IPS-NIHi11 (cell line): ENCODE measurements at regions not wholly inside any gene's neighbourhood (a gene's known extent, or its start where the extent isn't known, plus 50 kb on each side); places are given as distances from the start of the nearest gene placed in this dataset.

Experiments used
- DNase-seq: peaks from one replicate; pipeline ENCODE4 v3.0.0; 2012; ENCODE audit warnings: mixed read lengths, low spot score

- no peak for DNase-seq
Observed at GRCh38 chr5:2696156-2696807, 55.2 kb downstream of the IRX2 start.

- DNase-seq, result no peak
Observed at GRCh38 chr5:2695200-2695891, 56.1 kb downstream of the IRX2 start.

- no peak for DNase-seq
Observed at GRCh38 chr5:2691530-2691929, 59.9 kb downstream of the IRX2 start.

GRCh38 chr5:2690293-2690692, 61.2 kb downstream of the IRX2 start:
- DNase-seq, result no peak

- no peak for DNase-seq
Observed at GRCh38 chr5:2688586-2688985, 62.9 kb downstream of the IRX2 start.

GRCh38 chr5:2687746-2688145, 63.7 kb downstream of the IRX2 start:
- DNase-seq, result no peak

- no peak for DNase-seq
Observed at GRCh38 chr5:2686321-2687124, 65.0 kb downstream of the IRX2 start.

GRCh38 chr5:2685651-2686272, 65.7 kb downstream of the IRX2 start:
- no peak for DNase-seq

- DNase-seq, result no peak
Observed at GRCh38 chr5:2684606-2685005, 66.9 kb downstream of the IRX2 start.

GRCh38 chr5:2683720-2684119, 67.8 kb downstream of the IRX2 start:
- DNase-seq, result no peak

GRCh38 chr5:2681476-2681875, 70.0 kb downstream of the IRX2 start:
- DNase-seq, result no peak

GRCh38 chr5:2680979-2681378, 70.5 kb downstream of the IRX2 start:
- no peak for DNase-seq

- DNase-seq, result no peak
Observed at GRCh38 chr5:2677689-2678088, 73.8 kb downstream of the IRX2 start.

GRCh38 chr5:2675548-2675947, 75.9 kb downstream of the IRX2 start:
- DNase-seq, result no peak

- no peak for DNase-seq
Observed at GRCh38 chr5:2674456-2674855, 77.0 kb downstream of the IRX2 start.

GRCh38 chr5:2670940-2671339, 80.5 kb downstream of the IRX2 start:
- DNase-seq, result no peak

GRCh38 chr5:2669913-2670312, 81.6 kb downstream of the IRX2 start:
- no peak for DNase-seq

- DNase-seq, result no peak
Observed at GRCh38 chr5:2669259-2669658, 82.2 kb downstream of the IRX2 start.

- no peak for DNase-seq
Observed at GRCh38 chr5:2666081-2666480, 85.4 kb downstream of the IRX2 start.

GRCh38 chr5:2663489-2663888, 88.0 kb downstream of the IRX2 start:
- DNase-seq, result no peak

- no peak for DNase-seq
Observed at GRCh38 chr5:2660315-2660714, 91.2 kb downstream of the IRX2 start.

- no peak for DNase-seq
Observed at GRCh38 chr5:2658881-2659470, 92.5 kb downstream of the IRX2 start.
